Neutrophil (primary cell): ENCODE measurements at regions not wholly inside any gene's neighbourhood (a gene's known extent, or its start where the extent isn't known, plus 50 kb on each side); places are given as distances from the start of the nearest gene placed in this dataset.

Experiments used
- H3K27ac ChIP-seq: fragments of 200-600 bp; sonication (generic); 2 replicates; pipeline ENCODE4 v1.5.1; 2016; ENCODE audit warnings: mild to moderate bottlenecking, moderate library complexity
- H3K27me3 ChIP-seq: fragments of 200-600 bp; sonication (generic); 2 replicates; pipeline ENCODE4 v1.6.0; 2016; ENCODE audit warnings: mild to moderate bottlenecking
- H3K36me3 ChIP-seq: fragments of 200-600 bp; sonication (generic); 2 replicates; pipeline ENCODE4 v1.5.1; 2017
- H3K4me1 ChIP-seq, 2 experiments: fragments of 200-600 bp in 1 of 2; sonication (generic) in 1 of 2; 1 replicate in 1 of 2; 2 replicates in 1 of 2; pipeline versions ENCODE4 v1.5.1 to v1.6.1; 2013 to 2016; ENCODE audit warnings: low read depth in 1 of 2, low read length in 1 of 2, mild to moderate bottlenecking in 1 of 2, moderate library complexity in 1 of 2; ENCODE audit not compliant: control insufficient read depth in 1 of 2, insufficient read depth in 1 of 2
- H3K4me3 ChIP-seq, 2 experiments: fragments of 200-600 bp in 1 of 2; sonication (generic) in 1 of 2; 1 replicate in 1 of 2; 2 replicates in 1 of 2; pipeline ENCODE4 v1.5.1; 2013 to 2016; ENCODE audit warnings: low read depth in 1 of 2, low read length in 1 of 2, mild to moderate bottlenecking in 1 of 2, moderate library complexity in 1 of 2
- H3K9me3 ChIP-seq: fragments of 200-600 bp; sonication (generic); 2 replicates; pipeline ENCODE4 v1.5.1; 2016
- TF ChIP-seq, protein P1 (sequence below): fragments of 200-600 bp; sonication (generic); IDR thresholded peaks from 2 replicates; pipeline ENCODE4 v1.5.1; 2016; ENCODE audit warnings: antibody characterized with exemption

DNA sequence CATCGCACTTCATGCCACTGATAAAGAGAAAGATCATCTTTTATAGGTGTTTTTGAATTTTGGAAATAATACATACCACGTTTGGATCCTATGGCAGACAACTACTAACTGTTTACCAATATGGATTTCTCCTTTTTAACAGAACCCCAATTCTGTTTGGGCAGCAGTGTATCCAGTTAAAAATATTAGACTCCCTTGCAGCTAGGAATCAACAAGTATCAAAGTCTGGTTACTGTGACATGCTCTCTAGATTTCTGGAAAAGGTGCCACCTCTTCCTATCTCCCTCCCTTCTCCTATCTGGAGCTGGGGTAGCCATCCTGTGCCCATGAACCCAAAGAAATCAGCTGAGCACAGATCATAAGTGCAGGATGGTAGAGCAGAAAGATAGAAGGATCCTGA is 54.1 kb upstream of the DTNBP1 start:
- TF ChIP-seq, protein P1, sequence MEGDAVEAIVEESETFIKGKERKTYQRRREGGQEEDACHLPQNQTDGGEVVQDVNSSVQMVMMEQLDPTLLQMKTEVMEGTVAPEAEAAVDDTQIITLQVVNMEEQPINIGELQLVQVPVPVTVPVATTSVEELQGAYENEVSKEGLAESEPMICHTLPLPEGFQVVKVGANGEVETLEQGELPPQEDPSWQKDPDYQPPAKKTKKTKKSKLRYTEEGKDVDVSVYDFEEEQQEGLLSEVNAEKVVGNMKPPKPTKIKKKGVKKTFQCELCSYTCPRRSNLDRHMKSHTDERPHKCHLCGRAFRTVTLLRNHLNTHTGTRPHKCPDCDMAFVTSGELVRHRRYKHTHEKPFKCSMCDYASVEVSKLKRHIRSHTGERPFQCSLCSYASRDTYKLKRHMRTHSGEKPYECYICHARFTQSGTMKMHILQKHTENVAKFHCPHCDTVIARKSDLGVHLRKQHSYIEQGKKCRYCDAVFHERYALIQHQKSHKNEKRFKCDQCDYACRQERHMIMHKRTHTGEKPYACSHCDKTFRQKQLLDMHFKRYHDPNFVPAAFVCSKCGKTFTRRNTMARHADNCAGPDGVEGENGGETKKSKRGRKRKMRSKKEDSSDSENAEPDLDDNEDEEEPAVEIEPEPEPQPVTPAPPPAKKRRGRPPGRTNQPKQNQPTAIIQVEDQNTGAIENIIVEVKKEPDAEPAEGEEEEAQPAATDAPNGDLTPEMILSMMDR: no peak

DNA sequence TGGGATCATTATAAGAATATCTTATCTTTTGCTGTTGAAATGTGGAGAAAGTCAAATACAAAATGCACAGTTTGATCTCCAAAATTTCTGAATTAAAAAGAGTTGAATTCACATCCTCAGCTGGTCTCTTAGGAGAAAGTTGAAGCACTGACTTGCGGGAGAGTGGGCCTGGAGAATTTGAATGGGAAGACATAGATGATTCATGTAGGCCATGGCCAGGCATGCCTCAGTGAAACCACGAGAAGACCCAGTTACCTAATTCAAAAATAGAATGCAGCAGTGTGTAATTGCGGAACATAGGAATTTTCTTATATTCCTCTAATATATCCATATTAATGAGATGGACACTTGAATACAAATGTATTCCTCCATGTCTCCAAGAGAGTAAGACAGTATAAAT is 53.0 kb upstream of the DTNBP1 start:
- Histone ChIP-seq H3K9me3 (no peaks in the 10 kb centered on the region), H3K4me3 (no peak overlapping the region), H3K4me1 (no peaks in the 10 kb centered on the region), H3K36me3 (no peaks in the 10 kb centered on the region), H3K27ac (no peak overlapping the region), H3K27me3 (no peaks in the 10 kb centered on the region)
- TF ChIP-seq, protein P1: no peak

More for the DNA sequence above, 54.1 kb upstream of the DTNBP1 start:
- no peak overlapping the region for H3K4me3 ChIP-seq
- H3K27me3 ChIP-seq: no peaks in the 10 kb centered on the region
- H3K4me1 ChIP-seq: no peaks in the 10 kb centered on the region
- no peaks in the 10 kb centered on the region for H3K9me3 ChIP-seq
- H3K27ac ChIP-seq: no peak overlapping the region
- H3K36me3 ChIP-seq: no peaks in the 10 kb centered on the region

DNA sequence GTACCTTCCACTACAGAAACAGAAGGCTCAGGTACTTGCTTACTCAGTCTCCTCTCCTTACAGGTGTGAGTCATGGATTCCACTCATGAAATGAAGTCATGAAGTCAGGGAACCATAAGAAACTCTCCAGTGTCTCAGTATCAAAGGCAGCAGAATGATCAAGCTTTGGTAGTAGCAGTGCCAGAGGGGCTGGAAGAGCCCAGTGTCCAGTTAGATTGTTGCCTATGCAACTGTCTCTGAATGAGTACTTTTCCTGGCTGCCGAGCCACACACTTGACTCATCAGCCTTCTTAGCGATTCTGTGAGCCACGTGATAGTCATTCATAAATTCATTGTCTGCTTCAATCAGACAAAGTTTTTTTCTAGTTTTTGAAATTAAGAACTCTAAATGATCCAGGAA is 52.2 kb upstream of the DTNBP1 start:
- no peaks in the 10 kb centered on the region for H3K27me3 ChIP-seq
- no peak overlapping the region for H3K4me3 ChIP-seq
- no peaks in the 10 kb centered on the region for H3K9me3 ChIP-seq
- TF ChIP-seq, protein P1: no peak
- no peaks in the 10 kb centered on the region for H3K4me1 ChIP-seq
- no peaks in the 10 kb centered on the region for H3K36me3 ChIP-seq
- no peak overlapping the region for H3K27ac ChIP-seq

DNA sequence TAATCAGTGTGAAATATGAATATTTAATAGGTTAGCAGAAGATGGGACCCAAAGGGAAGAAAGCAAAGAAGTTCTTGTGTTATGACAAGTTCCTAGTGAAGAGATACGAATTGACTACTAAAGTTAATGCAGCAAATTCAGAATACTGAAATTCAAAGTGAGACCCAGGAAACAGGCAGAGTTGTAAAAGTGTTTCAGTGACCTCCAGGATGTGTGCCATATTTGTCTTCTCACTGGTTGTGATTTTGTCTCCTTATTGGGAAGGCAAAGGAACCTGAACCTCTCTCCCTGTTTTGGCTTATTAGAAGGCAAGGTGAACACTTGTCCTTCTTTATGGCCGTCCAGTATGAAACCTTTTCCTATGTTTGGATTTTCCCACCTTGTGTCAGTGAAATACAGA is 51.8 kb upstream of the DTNBP1 start:
- TF ChIP-seq, protein P1: no peak
- Histone ChIP-seq H3K27ac (no peak overlapping the region), H3K4me1 (no peaks in the 10 kb centered on the region), H3K36me3 (no peaks in the 10 kb centered on the region), H3K4me3 (no peak overlapping the region), H3K9me3 (no peaks in the 10 kb centered on the region), H3K27me3 (no peaks in the 10 kb centered on the region)

DNA sequence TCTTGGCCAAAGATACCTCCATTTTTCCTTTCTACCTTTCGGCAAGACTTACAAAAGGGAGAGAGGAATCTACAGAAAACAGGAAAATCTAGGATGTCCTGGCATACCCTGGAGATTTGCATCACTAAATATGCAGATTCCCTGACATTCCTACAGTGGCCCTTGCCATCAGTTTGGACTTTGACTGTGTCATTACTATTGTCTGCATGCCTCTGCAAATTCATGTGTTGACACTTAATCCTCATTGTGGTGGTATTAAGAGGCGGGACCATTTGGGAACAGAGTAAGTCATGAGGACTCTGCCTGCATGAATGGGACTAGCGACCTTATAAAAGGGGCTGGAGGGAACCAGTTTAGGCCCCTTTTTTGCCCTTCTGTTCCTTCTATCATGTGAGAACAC is 50.5 kb upstream of the DTNBP1 start:
- H3K4me1 ChIP-seq: no peaks in the 10 kb centered on the region
- H3K27me3 ChIP-seq: no peaks in the 10 kb centered on the region
- H3K9me3 ChIP-seq: no peaks in the 10 kb centered on the region
- H3K4me3 ChIP-seq: no peak overlapping the region
- H3K27ac ChIP-seq: no peak overlapping the region
- no peaks in the 10 kb centered on the region for H3K36me3 ChIP-seq
- TF ChIP-seq, protein P1: no peak

DNA sequence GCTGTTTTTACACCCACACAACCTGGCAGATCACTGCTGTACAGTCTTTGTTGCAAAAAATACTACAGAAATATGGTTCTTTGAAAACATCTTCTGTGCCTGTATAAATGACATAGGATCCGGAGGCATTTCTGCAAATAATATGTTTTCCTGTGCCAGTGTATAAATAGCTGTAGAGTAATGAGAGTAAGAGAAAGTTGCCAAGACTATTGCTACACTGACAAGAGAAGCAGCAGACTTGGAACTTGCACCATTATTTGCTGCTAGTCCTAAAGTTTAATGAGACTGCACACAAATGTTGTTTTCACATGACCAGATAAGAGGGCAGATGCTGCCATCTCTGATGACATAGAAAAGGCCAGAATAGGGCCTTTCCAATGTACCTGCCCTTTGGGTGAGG is 50.0 kb upstream of the DTNBP1 start:
- Histone ChIP-seq H3K9me3 (no peaks in the 10 kb centered on the region), H3K36me3 (no peaks in the 10 kb centered on the region), H3K27ac (no peak overlapping the region), H3K4me3 (no peak overlapping the region), H3K4me1 (no peaks in the 10 kb centered on the region), H3K27me3 (no peaks in the 10 kb centered on the region)
- TF ChIP-seq, protein P1: no peak
